Stimulated activated CD4-positive, alpha-beta T cell treated with anti-CD3 and anti-CD28 coated beads, Interleukin-4, amount 100 ng/mL, for 48 hours (primary cell): ENCODE measurements at regions not wholly inside any gene's neighbourhood (a gene's known extent, or its start where the extent isn't known, plus 50 kb on each side); places are given as distances from the start of the nearest gene placed in this dataset.

ENCODE experiments used
- DNase-seq, 2 donors: peaks; one replicate each; pipeline ENCODE4 v3.0.0-alpha.2; 2020; ENCODE audit warnings: low read depth in 2 of 2

DNA sequence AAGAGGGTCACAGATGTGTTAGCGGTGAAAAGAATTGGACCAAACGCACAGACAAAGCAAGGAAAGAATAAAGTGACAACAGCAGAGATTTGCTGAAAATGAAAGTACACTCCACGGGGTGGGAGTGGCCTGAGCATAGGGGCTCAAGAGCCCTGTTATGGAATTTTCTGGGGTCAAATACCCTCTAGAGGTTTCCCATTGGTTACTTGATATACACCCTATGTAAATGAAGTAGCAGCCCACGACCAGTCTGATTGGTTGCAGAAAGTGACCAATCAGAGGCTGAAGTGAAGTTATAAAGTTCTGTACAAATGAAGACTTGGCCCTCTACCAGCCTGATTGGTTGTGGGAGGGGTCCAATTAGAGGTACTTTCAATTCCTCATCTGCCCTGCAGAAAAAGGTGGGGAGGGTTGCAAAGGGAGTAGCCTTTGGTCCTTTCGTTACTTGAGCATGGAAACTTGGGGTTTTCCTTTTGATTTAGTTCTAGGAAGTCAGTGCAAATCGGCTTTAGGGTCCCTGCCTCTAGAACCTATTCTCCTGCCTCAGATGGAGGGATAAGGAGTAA, 125.6 kb upstream of the PRPS1L1 start:
- no peak for DNase-seq

DNA sequence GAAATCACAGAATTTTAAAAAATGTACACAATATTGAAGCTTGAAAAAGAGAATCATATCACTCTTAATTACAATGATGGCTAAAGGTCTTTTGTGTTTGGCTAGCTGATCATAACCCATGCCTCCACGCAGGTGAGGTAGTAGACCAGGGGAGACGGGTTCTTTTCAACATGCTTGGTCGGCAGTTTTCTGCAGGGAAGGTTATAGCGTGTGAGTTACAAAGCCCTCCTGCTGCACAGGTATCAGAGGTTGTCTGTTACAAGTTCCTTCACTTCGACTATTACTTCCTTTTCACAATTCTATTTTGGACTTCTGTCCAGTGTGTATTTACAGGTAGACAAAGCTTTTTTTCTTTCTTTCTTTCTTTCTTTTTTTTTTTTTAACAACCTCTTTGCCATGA, 127.1 kb upstream of the PRPS1L1 start:
- no peak for DNase-seq

DNA sequence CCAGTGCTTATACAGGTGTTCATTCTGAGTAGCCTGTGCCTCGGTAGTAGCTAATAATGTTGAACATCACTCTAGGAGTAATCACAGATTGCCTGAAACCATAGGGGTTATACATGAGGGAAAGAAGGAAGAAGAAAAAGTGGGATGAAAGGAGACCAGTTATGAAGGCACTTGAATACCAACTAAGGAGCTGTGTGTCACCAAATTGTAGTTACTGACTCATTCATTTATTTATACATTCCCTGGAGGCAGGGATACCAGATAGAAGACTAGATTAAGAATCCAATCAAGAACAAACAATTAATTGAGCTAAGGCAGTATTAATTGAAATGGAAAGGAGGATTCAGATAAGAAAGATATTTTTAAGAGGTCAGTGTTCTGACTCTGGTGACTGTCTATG, 129.6 kb upstream of the PRPS1L1 start:
- DNase-seq: no peak

DNA sequence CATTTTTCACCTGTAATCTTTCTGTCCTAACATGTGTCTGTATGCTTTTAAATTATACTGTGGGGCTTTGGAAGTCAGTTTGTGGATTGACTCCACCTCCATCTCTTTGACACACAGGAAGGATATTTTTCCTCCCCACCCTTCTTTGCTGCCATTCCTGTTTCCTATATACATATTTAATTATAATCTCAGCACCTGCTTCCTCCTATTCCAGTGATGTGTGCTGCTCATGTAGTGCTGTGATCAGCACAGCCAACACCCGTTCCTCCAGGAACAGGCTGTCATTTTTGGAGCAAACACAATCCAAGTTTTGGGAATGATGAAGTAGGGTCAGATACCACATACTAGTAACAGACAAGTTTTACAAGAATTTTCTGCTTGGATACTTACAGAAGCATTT, 135.0 kb upstream of the PRPS1L1 start:
- no peak for DNase-seq

DNA sequence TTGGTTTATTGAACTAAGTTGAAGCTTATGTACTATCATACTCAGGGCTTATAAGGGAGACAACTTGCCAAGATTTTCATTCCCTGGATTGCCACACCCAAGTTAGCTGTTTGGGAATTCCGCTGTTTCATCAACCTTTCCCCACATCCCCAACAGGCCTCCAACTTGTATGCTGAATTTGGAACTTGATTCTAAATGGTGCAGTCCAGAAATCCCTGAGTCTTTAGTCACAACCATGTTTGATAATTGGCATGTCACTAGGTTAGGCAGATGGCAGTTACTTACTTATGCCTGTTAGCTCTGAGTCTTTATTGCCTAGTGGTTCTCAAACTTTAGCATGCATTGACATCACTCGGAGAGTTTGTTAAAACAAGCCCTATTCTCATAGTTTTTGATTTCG, 135.4 kb upstream of the PRPS1L1 start:
- DNase-seq: no peak

DNA sequence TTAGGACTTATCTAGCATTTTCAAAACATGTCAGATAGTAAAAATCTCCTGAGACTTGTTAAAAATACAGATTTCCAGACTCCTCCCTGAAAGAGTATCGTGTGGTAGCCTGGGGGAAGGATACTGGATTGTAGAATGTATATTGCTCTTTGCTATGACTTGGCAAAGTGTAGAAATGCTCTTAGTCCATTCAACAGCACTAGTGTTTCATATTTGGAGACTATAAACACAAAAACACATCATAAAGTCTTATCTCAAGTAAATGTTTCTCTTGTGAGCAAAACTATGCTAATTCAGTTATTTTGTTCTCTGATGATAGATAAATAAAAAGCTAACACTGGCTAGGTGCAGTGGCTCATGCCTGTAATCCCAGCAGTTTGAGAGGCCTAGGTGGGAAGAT, 137.5 kb upstream of the PRPS1L1 start:
- DNase-seq: no peak

DNA sequence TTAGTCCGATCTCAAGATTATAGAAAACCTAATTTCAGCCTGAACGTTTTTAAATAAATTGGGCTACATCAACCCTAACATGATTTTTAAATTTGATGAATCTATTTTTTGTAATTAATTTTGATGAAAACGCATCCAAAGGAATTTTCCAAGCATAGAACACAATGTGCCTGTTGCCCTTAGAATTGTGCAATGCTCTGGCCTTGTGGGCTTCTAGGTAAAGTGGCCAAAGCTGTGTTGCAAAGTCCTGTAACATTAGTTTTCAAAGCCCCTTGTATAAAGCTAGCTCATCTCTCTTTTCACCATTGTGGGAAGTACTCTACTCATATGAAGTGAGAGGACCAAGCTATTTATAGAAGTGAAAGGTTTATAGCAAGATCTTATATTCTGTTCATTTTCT, 138.4 kb upstream of the PRPS1L1 start:
- no peak for DNase-seq

DNA sequence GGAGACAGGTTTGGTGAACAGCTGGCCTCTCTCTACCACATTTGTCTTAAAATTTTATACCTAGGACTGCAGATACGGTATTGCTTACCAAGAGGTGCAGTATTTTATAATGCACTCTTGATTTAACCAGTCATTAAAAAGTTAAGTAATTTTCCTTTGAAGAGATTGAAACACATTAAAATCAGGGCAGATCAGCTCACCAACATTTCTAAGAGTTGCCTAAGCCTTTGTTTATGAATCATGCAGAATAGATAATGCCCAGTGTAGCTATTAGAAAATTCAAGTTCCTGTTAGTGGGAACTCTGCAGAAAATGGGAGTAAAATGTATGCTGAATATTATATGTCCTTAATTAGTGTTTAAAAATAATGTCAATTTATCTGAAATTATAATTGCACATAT, 140.2 kb upstream of the PRPS1L1 start:
- no peak for DNase-seq

DNA sequence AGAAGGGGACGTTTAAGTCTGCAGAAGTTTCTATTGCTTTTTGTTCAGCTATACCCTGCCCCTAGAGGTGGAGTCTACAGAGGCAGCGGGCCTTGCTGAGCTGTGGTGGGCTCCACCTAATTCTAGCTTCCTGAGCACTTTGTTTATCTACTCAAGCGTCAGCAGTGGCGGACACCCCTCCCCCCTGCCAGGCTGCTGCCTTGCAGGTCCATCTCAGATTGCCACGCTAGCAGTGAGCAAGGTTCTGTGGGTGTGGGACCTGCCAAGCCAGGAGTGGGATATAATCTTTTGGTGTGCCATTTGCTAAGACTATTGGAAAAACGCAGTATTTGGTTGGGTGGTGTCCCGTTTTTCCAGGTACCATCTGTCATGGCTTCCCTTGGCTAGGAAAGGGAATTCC, 147.3 kb upstream of the PRPS1L1 start:
- no peak for DNase-seq

DNA sequence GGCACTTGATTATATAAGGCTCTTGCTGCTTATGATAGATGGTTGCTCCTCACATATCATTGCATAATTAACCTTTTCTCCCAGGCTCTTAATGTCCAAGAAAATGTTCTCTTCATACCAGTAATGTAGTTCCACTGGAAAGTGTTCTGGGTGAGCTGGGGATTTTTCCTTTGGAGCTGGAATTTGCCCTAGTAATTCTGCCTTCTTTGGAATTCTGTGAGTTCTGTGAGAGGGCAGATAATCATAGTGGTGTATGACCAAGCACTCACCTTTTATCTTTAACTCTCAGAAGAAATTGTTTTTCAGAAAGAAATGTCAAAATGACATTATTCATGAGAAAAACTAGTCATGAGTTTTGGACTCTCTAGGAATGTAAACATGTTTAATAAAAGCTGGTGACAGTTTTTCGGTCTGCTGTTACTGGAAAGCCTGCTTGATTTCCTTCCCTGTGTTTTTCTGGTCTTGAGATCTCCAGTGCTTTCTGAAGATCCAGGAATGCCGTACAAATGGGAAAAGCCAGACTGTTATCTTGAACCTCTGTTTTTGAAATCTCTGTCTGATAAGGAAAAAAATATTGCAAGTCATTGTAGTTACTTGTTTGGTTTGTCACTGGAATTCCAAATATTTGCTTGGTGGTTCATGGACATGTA, 148.3 kb upstream of the PRPS1L1 start:
- DNase-seq: no peak

DNA sequence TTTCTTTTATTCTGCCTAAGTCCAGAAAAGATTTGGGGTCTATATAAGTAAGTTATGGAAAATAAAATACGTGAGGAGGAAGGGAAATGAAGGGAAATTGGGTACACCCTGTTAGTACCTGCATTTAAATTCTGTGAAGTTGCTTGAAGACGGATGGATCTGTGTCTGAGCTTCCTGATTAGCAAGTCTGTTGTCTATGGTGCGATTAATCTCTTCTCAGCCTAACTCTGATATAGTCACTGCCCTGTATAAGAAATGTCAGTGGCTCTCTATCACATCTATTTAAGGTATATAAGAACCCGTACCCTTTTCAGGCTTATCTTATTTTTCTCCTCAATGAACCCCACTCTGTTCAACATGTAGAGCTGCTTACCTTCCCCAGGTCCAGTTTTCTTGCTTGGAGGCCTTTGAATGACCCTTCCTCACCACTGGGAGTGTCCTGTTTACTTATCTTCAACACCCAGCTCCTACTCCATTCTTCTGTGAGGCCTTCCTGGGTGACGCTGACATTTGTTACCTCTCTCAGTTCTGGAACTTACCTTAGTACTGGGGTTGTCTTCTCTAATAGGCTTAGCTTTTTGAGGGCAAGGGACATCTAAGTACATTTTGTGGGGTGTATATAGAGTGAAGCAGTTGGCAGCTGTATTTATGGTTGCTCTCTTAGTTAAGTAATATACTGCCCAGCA, 149.6 kb upstream of the PRPS1L1 start:
- DNase-seq: no peak

DNA sequence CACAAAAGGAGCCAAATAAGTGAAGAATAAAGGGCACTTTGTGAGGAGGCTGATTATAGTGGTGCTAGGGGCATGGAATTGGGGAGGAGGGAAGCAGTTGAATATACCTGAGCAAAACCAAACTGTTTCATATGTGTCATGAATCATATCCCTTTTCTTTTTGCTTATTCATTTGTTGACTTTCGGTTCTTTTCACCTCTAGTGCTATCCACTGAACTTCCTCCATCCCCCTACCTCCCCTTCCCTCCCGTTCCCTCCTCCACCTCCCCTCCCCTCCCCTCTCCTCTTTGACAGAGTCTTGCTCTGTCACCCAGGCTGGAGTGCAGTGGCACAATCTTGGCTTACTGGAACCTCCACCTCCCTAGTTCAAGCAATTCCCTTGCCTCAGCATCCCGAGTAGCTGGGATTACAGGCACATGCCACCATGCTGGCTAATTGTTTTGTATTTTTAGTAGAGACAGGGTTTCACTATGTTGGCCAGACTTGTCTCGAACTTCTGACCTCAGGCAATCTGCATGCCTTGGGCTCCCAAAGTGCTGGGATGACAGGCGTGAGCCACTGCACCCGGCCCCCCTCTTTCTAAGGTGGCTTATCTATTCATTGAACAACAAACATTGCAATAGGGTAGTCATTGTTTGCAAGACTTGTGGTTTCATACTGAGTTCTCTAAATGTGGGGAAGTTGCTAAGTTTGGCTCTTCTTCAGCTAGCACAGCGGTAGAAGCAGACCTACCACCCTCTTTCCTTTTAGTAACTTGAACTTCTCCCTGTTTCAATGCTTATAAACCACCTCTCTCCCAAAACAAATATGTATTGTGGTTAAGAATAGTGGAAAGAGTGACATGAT, 150.4 kb upstream of the PRPS1L1 start:
- DNase-seq: no peak

DNA sequence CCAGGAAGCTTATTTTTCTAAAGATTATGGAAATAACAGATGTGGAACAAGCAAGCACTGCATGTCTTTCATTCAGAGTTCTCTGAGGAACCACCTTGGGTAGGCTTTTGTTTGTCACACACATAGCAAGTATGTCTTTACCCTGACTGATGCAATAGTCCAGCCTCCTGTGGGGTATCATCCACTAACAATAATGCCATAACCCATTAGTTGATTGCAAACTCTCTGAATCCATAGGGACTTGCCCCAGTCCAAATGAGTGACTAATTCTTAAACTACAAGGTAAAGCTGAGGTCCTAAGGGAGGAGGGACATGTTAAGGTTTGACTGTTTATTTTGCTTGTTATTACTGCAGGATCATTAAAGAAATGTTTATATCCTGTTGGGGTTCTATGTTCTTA, 151.4 kb upstream of the PRPS1L1 start:
- no peak for DNase-seq

DNA sequence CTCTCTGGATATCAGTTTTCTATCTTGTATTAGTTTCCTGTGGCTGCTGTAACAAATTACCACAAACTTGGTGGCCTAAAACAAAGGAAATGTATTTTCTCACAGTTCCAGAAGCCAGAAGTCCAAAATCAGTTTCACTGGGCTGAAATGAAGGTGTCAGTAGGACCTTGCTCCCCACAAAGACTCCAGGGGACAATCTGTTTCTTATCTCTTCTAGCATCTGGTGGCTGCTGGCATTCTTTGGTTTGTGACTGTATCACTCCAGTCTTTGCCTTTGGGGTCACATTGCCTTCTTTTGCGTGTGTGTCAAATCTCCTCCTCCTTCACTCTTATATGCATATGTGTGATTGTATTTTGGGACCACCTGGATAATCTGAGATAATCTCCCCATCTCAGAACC, 153.0 kb upstream of the PRPS1L1 start:
- no peak for DNase-seq

DNA sequence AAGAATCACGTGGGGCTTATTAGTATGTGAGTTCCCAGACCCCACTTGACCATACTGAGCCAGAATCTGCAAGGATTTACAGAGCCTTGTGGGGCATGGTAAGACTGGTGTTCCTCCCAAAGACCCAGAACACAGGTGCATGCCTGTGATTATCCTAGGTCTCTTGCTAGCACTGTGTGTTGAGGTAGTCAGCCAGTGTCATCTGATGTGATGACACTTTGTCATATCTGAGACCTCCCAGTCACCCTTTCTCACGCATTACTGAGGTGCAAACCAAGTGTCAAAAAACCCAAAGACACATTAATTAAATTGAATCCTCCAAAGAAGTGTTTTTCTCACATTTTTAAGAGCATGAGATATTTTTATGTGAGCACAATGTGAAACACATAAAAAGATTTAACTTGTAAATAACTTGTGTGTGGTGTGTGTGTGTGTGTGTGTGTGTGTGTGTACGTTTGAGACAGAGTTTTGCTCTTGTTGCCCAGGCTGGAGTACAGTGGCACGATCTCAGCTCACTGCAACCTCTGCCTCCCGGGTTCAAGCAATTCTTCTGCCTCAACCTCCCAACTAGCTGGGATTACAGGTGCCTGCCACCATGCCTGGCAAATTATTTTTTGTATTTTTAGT, 162.0 kb upstream of the PRPS1L1 start:
- no peak for DNase-seq

DNA sequence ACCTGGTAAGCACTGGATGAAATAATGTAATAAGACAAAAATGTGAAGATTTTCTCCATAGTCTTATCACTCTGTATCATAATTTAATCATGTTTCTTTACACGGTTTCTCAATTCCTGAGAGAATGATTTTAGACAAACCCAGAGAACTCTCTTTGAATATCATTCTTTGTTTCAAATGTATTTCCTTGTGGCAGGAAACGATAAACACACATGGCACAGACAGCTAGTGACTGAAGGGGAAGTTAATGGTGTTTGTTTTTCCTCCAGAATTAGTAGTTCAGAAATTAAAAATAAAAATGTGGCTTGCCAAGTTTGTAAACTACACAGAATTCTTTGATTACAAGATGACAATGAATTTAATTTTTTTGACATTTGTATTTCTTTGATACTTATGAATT, 163.7 kb upstream of the PRPS1L1 start:
- DNase-seq: no peak

DNA sequence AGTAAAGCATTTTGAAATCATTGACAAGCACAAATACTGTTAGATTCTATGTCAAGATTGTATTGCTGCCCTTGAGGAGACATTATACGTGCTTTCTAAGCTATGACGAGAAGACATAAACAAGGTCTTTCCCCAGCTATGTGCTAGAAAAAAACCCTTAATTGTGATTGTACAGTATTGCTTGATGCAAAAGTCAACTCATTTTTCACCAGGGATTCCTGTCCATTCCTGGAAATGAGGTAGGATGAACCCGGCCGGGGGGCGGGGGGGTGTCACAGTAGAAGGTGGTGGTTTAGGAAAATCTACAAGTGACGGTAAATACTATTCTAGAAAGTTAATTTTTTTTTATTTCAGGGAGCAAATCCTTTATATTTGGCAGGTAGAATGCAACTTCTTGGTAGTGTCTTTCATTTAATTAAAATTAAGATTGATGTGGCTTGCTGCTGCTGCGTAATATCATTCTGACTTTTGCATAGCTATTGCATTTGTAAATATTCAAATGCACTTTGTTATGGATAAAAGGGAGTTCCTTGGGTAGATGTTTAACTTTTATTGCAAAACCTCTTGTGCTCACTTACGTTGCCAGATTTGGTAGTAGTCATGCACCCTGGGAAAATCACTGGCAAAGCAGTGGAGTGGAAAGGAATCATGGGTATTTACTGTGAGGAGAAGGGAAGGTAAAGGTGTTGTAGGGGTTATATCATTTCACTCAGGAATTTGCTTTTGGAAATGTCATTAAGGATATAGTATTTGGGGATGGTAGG, 164.4 kb upstream of the PRPS1L1 start:
- DNase-seq: no peak

DNA sequence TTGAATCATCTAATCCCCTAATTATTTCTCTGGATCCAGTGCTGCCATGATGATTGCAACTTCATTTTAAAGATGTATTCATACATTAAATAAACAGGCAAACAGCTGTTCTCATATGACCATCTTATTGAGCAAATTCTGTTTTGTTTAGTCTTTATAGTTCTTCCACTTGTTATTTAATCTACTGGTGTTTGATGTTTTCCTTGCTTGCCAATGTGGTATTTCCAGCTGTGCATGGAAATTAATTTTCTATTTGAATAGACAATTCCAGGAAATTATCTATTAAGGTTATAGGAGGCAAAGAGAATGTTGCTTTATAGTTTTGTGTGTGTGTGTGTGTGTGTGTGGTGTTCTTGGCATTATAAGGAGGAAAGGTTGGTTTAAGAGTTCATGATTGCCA, 167.0 kb upstream of the PRPS1L1 start:
- DNase-seq: no peak

DNA sequence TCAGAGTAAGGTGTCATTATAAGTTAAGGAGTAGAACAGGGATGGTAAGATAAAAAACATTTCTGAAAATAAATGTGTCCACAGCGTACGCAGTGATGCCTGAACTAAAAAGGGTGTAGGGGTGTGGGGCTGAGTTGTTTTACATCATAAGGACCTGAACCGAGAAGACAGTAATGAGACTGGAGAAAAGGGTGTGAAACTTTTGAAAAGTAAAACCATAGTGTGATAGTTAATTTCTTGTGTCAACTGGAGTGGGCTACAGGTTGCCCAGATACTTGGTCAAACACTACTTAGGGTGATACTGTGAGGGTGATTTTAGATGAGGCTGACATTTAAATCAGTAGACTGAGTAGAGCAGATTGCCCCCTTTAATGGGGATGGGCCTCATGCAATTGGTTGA, 169.0 kb upstream of the PRPS1L1 start:
- DNase-seq: no peak

DNA sequence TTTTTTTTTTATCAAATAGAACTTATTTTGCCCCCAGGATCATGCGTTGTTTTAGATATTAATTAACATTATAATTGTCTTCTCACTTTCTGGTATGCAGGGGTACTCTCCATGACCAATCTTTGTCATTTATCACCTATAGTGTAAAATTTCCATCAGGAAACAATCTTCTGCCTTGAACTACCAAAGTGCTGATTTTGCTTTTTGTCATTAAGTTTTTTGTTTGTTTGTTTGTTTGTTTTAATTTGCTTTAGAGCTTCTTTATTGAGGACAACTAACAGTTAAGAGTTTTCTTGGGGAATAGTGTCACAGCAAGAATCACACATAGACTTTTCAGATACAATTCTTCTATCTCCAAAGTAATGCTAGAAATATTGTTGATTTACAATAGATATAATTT, 171.2 kb upstream of the PRPS1L1 start:
- DNase-seq: no peak

DNA sequence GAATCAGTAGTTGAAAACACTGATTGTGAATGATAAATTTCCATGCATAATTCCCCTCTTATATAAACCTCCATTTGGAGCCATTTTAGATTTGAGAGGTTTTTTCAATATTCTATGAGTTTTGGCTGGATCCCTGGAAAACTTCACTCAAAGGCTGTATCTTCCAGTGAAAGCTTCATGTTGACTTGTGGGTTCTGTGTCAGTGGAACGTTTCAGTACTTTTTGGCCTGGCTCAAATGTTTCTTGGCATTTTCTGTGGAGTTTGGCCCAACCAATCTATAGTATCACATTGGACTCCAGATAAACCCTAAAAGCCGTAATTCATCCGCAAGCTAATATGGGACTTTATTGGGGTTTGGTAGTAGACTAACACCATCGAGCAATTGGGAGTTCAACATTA, 172.6 kb upstream of the PRPS1L1 start:
- no peak for DNase-seq

DNA sequence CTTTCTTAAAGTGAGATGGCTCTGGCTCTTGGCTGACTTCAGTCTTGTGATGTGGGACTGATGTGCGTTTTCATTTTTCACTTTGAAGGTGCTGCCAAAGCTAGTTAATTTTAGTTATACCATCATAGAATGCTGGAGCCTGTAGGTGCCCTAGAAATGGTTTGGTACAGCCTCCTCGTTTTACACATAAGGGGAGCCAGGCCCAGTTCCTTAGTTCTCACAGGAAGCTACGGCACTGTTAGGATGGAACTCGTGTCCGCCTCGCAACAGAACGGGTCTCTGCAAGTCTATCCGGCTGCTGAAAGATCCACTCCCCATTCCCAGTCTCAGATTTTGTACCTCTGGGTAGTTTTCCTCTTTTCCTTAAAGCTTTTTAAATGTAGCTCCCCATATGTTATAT, 173.2 kb upstream of the PRPS1L1 start:
- no peak for DNase-seq
